HEK293T (cell line): ENCODE measurements at regions not wholly inside any gene's neighbourhood (a gene's known extent, or its start where the extent isn't known, plus 50 kb on each side); places are given as distances from the start of the nearest gene placed in this dataset.

ENCODE experiments used
- CTCF ChIA-PET: fragments of 350-600 bp; formaldehyde crosslinking; extraction: SDS; loops from one replicate; lab custom pipeline; 2021; ENCODE audit warnings: antibody characterized with exemption, inconsistent platforms; lab: Yijun Ruan, JAX
- POLR2A ChIA-PET: fragments of 350-600 bp; formaldehyde crosslinking; extraction: SDS; loops from one replicate; lab custom pipeline; 2020; ENCODE audit warnings: antibody characterized with exemption, inconsistent platforms; lab: Yijun Ruan, JAX
- DNase-seq: peaks from one replicate; pipeline ENCODE4 v3.0.0; 2012; ENCODE audit warnings: mixed read lengths; ENCODE audit errors: extremely low spot score
- ARNT ChIP-seq: fragments of 450-650 bp; IDR thresholded peaks from 2 replicates; pipeline ENCODE4 v1.6.1; 2017; ENCODE audit warnings: mild to moderate bottlenecking
- BHLHE40 ChIP-seq: fragments of 450-650 bp; IDR thresholded peaks from 2 replicates; pipeline ENCODE4 v1.6.1; 2016; ENCODE audit warnings: mild to moderate bottlenecking, moderate library complexity, borderline replicate concordance
- CTBP1 ChIP-seq: fragments of 450-650 bp; IDR thresholded peaks from 2 replicates; pipeline ENCODE4 v1.6.1; 2016; ENCODE audit warnings: borderline replicate concordance
- ELF4 ChIP-seq: fragments of 450-650 bp; IDR thresholded peaks from 2 replicates; pipeline ENCODE4 v1.6.1; 2017; ENCODE audit warnings: antibody characterized with exemption
- FOXA1 ChIP-seq: fragments of 450-650 bp; IDR thresholded peaks from 2 replicates; pipeline ENCODE4 v1.6.1; 2016; ENCODE audit warnings: mild to moderate bottlenecking
- FOXK2 ChIP-seq: fragments of 450-650 bp; IDR thresholded peaks from 2 replicates; pipeline ENCODE4 v1.6.1; 2016; ENCODE audit warnings: mild to moderate bottlenecking
- FOXM1 ChIP-seq: fragments of 450-650 bp; IDR thresholded peaks from 2 replicates; pipeline ENCODE4 v1.6.1; 2017; ENCODE audit warnings: mild to moderate bottlenecking, borderline replicate concordance
- HDGF ChIP-seq: fragments of 450-650 bp; IDR thresholded peaks from 2 replicates; pipeline ENCODE4 v1.6.1; 2017; ENCODE audit warnings: antibody characterized with exemption, borderline replicate concordance
- L3MBTL2 ChIP-seq: fragments of 450-650 bp; conservative IDR thresholded peaks from 2 replicates; pipeline ENCODE4 v1.6.1; 2016; ENCODE audit warnings: mild to moderate bottlenecking
- LEF1 ChIP-seq: fragments of 450-650 bp; IDR thresholded peaks from 2 replicates; pipeline ENCODE4 v1.6.1; 2017; ENCODE audit warnings: mild to moderate bottlenecking, borderline replicate concordance
- NFRKB ChIP-seq: fragments of 450-650 bp; IDR thresholded peaks from 2 replicates; pipeline ENCODE4 v1.6.1; 2016; ENCODE audit warnings: mild to moderate bottlenecking, moderate library complexity
- PKNOX1 ChIP-seq: fragments of 450-650 bp; IDR thresholded peaks from 2 replicates; pipeline ENCODE4 v1.6.1; 2016
- SP1 ChIP-seq: fragments of 450-650 bp; IDR thresholded peaks from 2 replicates; pipeline ENCODE4 v1.6.1; 2017
- SUZ12 ChIP-seq: fragments of 450-650 bp; IDR thresholded peaks from 2 replicates; pipeline ENCODE4 v1.6.1; 2016; ENCODE audit warnings: mild to moderate bottlenecking
- TARDBP ChIP-seq: fragments of 450-650 bp; IDR thresholded peaks from 2 replicates; pipeline ENCODE4 v1.6.1; 2016
- ZNF384 ChIP-seq: fragments of 450-650 bp; IDR thresholded peaks from 2 replicates; pipeline ENCODE4 v1.6.1; 2016

- ChIA-PET CTCF (interaction anchor here (0.5 to 0.9 kb wide), 2 partner anchors 63 to 578 kb away, joined by 3 read pairs; no protein-coding TSS in a partner anchor), POLR2A (interaction anchor here (0.6 to 1.6 kb wide), 5 partner anchors 10 to 107 kb away, joined by 3 to 6 read pairs (median 5); no protein-coding TSS in a partner anchor)
- DNase-seq: no peak
- TF ChIP-seq FOXM1 (no peak), BHLHE40 (no peak), ELF4 (no peak), L3MBTL2 (no peak), FOXA1 (no peak), NFRKB (no peak), SP1 (no peak), ZNF384 (no peak), PKNOX1 (no peak), TARDBP (no peak), LEF1 (no peak), FOXK2 (no peak), CTBP1 (no peak), HDGF (no peak)
Measured at GRCh38 chr3:194070220-194070633, 65.7 kb upstream of the HES1 start.

- ChIA-PET POLR2A (interaction anchor here (0.6 to 1.6 kb wide), 5 partner anchors 11 to 107 kb away, joined by 3 to 6 read pairs (median 5); no protein-coding TSS in a partner anchor), CTCF (interaction anchor here (0.6 to 0.9 kb wide), 2 partner anchors 64 to 192 kb away, joined by 3 to 7 read pairs; no protein-coding TSS in a partner anchor)
- peak; percentile 65 for DNase-seq
- no peak for TF ChIP-seq ARNT
- TF ChIP-seq L3MBTL2: peak; percentile 98
Measured at GRCh38 chr3:194070634-194071409, 65.1 kb upstream of the HES1 start.

- no peak for DNase-seq
- ChIA-PET POLR2A (no interaction called here), CTCF (no interaction called here)
- TF ChIP-seq PKNOX1 (no peak), FOXK2 (no peak), SP1 (no peak), TARDBP (no peak), NFRKB (no peak), L3MBTL2 (no peak), HDGF (no peak), ZNF384 (no peak), CTBP1 (no peak), LEF1 (no peak), FOXM1 (no peak), FOXA1 (no peak), BHLHE40 (no peak), ELF4 (no peak), ARNT (no peak), SUZ12 (no peak)
Measured at GRCh38 chr3:194072097-194072428, 63.9 kb upstream of the HES1 start.

- DNase-seq: no peak
- ChIA-PET CTCF (no interaction called here), POLR2A (no interaction called here)
- no peak for TF ChIP-seq FOXA1
- no peak for TF ChIP-seq ARNT
- TF ChIP-seq TARDBP: no peak
- TF ChIP-seq CTBP1: no peak
- no peak for TF ChIP-seq FOXK2
- no peak for TF ChIP-seq FOXM1
- TF ChIP-seq ELF4: no peak
- TF ChIP-seq NFRKB: no peak
- no peak for TF ChIP-seq ZNF384
- no peak for TF ChIP-seq BHLHE40
Measured at GRCh38 chr3:194072691-194073279, 63.2 kb upstream of the HES1 start.

GRCh38 chr3:194073926-194074325, 62.0 kb upstream of the HES1 start:
- TF ChIP-seq ZNF384 (no peak), SP1 (no peak), BHLHE40 (no peak), FOXA1 (no peak), SUZ12 (no peak), HDGF (no peak), FOXM1 (no peak), L3MBTL2 (no peak), LEF1 (no peak), PKNOX1 (no peak), FOXK2 (no peak)
- POLR2A ChIA-PET: no interaction called here
- no peak for DNase-seq
- CTCF ChIA-PET: no interaction called here

GRCh38 chr3:194075088-194075615, 60.8 kb upstream of the HES1 start:
- ChIA-PET CTCF (no interaction called here), POLR2A (no interaction called here)
- no peak for TF ChIP-seq FOXA1
- no peak for TF ChIP-seq BHLHE40
- TF ChIP-seq PKNOX1: no peak
- TF ChIP-seq SP1: no peak
- TF ChIP-seq HDGF: no peak
- TF ChIP-seq FOXK2: no peak
- no peak for TF ChIP-seq FOXM1
- no peak for TF ChIP-seq ARNT
- TF ChIP-seq CTBP1: no peak
- TF ChIP-seq ZNF384: no peak
- TF ChIP-seq L3MBTL2: no peak
- TF ChIP-seq SUZ12: no peak
- TF ChIP-seq TARDBP: no peak
- no peak for TF ChIP-seq ELF4
- TF ChIP-seq LEF1: no peak
- TF ChIP-seq NFRKB: no peak
- no peak for DNase-seq
